HL-60 (cell line): ENCODE measurements at regions not wholly inside any gene's neighbourhood (a gene's known extent, or its start where the extent isn't known, plus 50 kb on each side); places are given as distances from the start of the nearest gene placed in this dataset.

Experiments used
- CTCF ChIP-seq: IDR thresholded peaks from one replicate; pipeline ENCODE4 v1.5.1; 2011; ENCODE audit warnings: low read length, control low read depth, inconsistent platforms; ENCODE audit not compliant: insufficient read depth
- GABPA ChIP-seq: IDR thresholded peaks from 2 replicates; pipeline ENCODE4 v1.6.1; 2012; ENCODE audit warnings: low read depth
- POLR2AphosphoS5 ChIP-seq: IDR thresholded peaks from 2 replicates; pipeline ENCODE4 v1.6.1; 2012; ENCODE audit warnings: low read depth
- REST ChIP-seq: IDR thresholded peaks from 2 replicates; pipeline ENCODE4 v1.6.1; 2012; ENCODE audit warnings: low read depth; ENCODE audit not compliant: insufficient replicate concordance
- SPI1 ChIP-seq: IDR thresholded peaks from 2 replicates; pipeline ENCODE4 v1.6.1; 2012; ENCODE audit warnings: low read depth, mild to moderate bottlenecking, borderline replicate concordance

DNA sequence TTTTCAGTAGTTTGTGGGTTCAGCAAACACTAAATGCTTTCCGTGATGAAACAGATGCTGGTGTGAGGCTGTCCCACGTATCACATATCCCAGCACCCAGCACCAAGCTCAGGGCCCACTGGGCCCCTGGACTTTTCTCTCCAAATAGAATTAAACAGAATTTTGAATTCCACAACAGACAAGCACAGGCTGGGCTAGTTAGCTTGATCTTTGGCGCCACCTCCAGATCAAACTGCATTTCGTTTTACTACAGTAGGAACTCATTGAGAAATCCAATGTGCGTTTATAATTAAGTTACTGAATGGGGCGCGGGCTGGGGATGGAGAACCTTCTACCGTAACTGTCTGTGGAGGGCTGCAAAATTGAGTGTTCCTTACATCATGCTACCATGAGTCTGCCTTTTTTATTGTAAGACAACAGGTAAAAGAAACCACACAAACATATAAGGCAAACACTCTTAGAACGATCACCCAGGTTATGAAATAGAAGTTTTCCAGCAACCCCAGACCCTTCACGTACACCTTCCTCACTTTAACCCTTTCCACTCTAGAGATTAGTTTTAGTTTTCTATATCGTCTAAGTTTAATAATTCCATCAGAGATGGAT is 107.8 kb downstream of the ZFP64 start:
- TF ChIP-seq CTCF (peak; percentile 24), REST (no peak), POLR2AphosphoS5 (no peak), SPI1 (no peak), GABPA (no peak)
